Panc1 (cell line): ENCODE measurements at regions not wholly inside any gene's neighbourhood (a gene's known extent, or its start where the extent isn't known, plus 50 kb on each side); places are given as distances from the start of the nearest gene placed in this dataset.

Source experiments
- ATAC-seq: fragments of 200-7000 bp; cut with Tn5 transposase; 2 replicates; pipeline ENCODE4 v1.9.1; 2020; ENCODE audit warnings: mild to moderate bottlenecking, moderate library complexity
- BruUV-seq: library from RNA; stranded (reverse); fragments of 400-500 nt; replicated peaks from 2 replicates; lab custom pipeline; 2021; lab: Mats Ljungman, UMichigan
- CTCF ChIA-PET: fragments of 300-600 bp; sonication (Branson Sonifier 250); formaldehyde crosslinking; loops from one replicate; lab custom pipeline; 2022; ENCODE audit warnings: antibody characterized with exemption; lab: Charles Lee
- POLR2A ChIA-PET: fragments of 300-600 bp; sonication (Branson Sonifier 250); formaldehyde crosslinking; loops from one replicate; lab custom pipeline; 2022; ENCODE audit warnings: antibody characterized with exemption; lab: Charles Lee
- DNase-seq: peaks from one replicate; pipeline ENCODE4 v3.0.0-alpha.2; 2010; ENCODE audit warnings: low read depth, low spot score
- H3K27ac ChIP-seq: 2 replicates; pipeline ENCODE4 v1.5.1; 2011; ENCODE audit warnings: mild to moderate bottlenecking, low read length, inconsistent platforms
- H3K27me3 ChIP-seq: fragments of 200-500 bp; sonication (Bioruptor generic); 2 replicates; pipeline ENCODE4 v1.6.0; 2014; ENCODE audit warnings: low read length, inconsistent platforms; ENCODE audit not compliant: control insufficient read depth, insufficient read depth
- H3K36me3 ChIP-seq: fragments of 200-500 bp; sonication (Bioruptor generic); 2 replicates; pipeline ENCODE4 v1.5.1; 2014; ENCODE audit warnings: inconsistent platforms, mild to moderate bottlenecking, low read length, moderate library complexity; ENCODE audit not compliant: control insufficient read depth, insufficient read depth
- H3K4me1 ChIP-seq: 2 replicates; pipeline ENCODE4 v1.5.1; 2011; ENCODE audit warnings: inconsistent platforms, mild to moderate bottlenecking, low read length, moderate library complexity; ENCODE audit not compliant: control insufficient read depth, insufficient read depth
- H3K4me3 ChIP-seq, 2 experiments: 2 replicates each; pipeline ENCODE4 v1.5.1; 2011 to 2012; ENCODE audit warnings: low read depth in 2 of 2, low read length in 2 of 2, mild to moderate bottlenecking in 2 of 2, inconsistent platforms in 1 of 2, moderate library complexity in 1 of 2
- H3K9me3 ChIP-seq: fragments of 200-500 bp; sonication (Bioruptor generic); 2 replicates; pipeline ENCODE4 v1.5.1; 2014; ENCODE audit warnings: low read depth, mild to moderate bottlenecking, inconsistent platforms, low read length, moderate library complexity; ENCODE audit not compliant: control insufficient read depth, insufficient read depth
- CTCF ChIP-seq: fragments of 450-650 bp; IDR thresholded peaks from 2 replicates; pipeline ENCODE4 v1.5.1; 2017; ENCODE audit warnings: mild to moderate bottlenecking
- POLR2AphosphoS5 ChIP-seq: IDR thresholded peaks from 2 replicates; pipeline ENCODE4 v1.6.1; 2012; ENCODE audit warnings: mild to moderate bottlenecking, low read depth, low read length, moderate library complexity
- REST ChIP-seq, 2 experiments: IDR thresholded peaks; 2 replicates each; pipeline ENCODE4 v1.6.1; 2011 to 2012; ENCODE audit warnings: low read depth in 2 of 2, control low read depth in 1 of 2, low read length in 1 of 2, mild to moderate bottlenecking in 1 of 2, moderate library complexity in 1 of 2; ENCODE audit not compliant: insufficient read depth in 1 of 2
- SIN3A ChIP-seq: IDR thresholded peaks from 2 replicates; pipeline ENCODE4 v1.6.1; 2012; ENCODE audit warnings: low read depth, mild to moderate bottlenecking, low read length, moderate library complexity, borderline replicate concordance; ENCODE audit not compliant: insufficient read depth
- TCF7L2 ChIP-seq: IDR thresholded peaks from 2 replicates; pipeline ENCODE4 v1.6.1; 2011; ENCODE audit warnings: mild to moderate bottlenecking, low read depth, low read length, inconsistent platforms
- in situ Hi-C: cut with HindIII; loops from 2 replicates; pipeline ENCODE4 v1.10.0; 2016; ENCODE audit warnings: low sequenced_read_pairs, low pct_unique_long_range_greater_than_20kb
- intact Hi-C: fragments of 100-400 bp; cut with micrococcal nuclease; formaldehyde crosslinking; loops from one replicate; pipeline ENCODE4 v1.10.0; 2022; ENCODE audit not compliant: unreplicated experiment

- CTCF ChIA-PET = no interaction called here
- BruUV-seq = no TSS peak
- Histone ChIP-seq H3K27ac (no peak overlapping the region), H3K9me3 (no peaks in the 10 kb centered on the region), H3K36me3 (no peaks in the 10 kb centered on the region), H3K4me3 (no peak overlapping the region), H3K27me3 (no peaks in the 10 kb centered on the region), H3K4me1 (no peaks in the 10 kb centered on the region)
- in situ Hi-C loops (no loop called here), intact Hi-C loops (no loop called here)
- ATAC-seq (no peak), DNase-seq (no peak)
- POLR2A ChIA-PET = no interaction called here
- no peak for TF ChIP-seq TCF7L2
- no peak for TF ChIP-seq REST (IDR thresholded peaks at IDR 0.05; ENCODE audit: insufficient read depth in 1 of 2, low read depth in 2 of 2, low read length in 1 of 2)
- TF ChIP-seq CTCF = no peak
- TF ChIP-seq SIN3A = no peak
- TF ChIP-seq POLR2AphosphoS5 = no peak
Measured at GRCh38 chr5:23755906-23756305, 248.5 kb downstream of the PRDM9 start.

GRCh38 chr5:23756779-23757178, 249.4 kb downstream of the PRDM9 start:
- Histone ChIP-seq H3K36me3 (no peaks in the 10 kb centered on the region), H3K4me3 (no peak overlapping the region), H3K9me3 (no peaks in the 10 kb centered on the region), H3K27ac (no peak overlapping the region), H3K27me3 (no peaks in the 10 kb centered on the region), H3K4me1 (no peaks in the 10 kb centered on the region)
- intact Hi-C loops = no loop called here
- POLR2A ChIA-PET = no interaction called here
- CTCF ChIA-PET = no interaction called here
- DNase-seq = no peak
- no peak for ATAC-seq
- BruUV-seq = no TSS peak
- in situ Hi-C loops = no loop called here
- TF ChIP-seq POLR2AphosphoS5 (no peak), CTCF (no peak), TCF7L2 (no peak), REST (IDR thresholded peaks at IDR 0.05; ENCODE audit: insufficient read depth in 1 of 2, low read depth in 2 of 2, low read length in 1 of 2) (no peak), SIN3A (no peak)
